ENCODE measurements at regions not wholly inside any gene's neighbourhood (a gene's known extent, or its start where the extent isn't known, plus 50 kb on each side); places are given as distances from the start of the nearest gene placed in this dataset.

- no peaks in the 10 kb centered on the region for H3K27me3 ChIP-seq (replicated peaks; ENCODE audit: insufficient read depth)
- H3K4me1 ChIP-seq (replicated peaks), result no peaks in the 10 kb centered on the region
- no peaks in the 10 kb centered on the region for H3K9me3 ChIP-seq
- DNase-seq (ENCODE audit: low spot score), result no peak
- intact Hi-C loops (cut with DNase I), result no loop called here
- TF ChIP-seq, protein P1, sequence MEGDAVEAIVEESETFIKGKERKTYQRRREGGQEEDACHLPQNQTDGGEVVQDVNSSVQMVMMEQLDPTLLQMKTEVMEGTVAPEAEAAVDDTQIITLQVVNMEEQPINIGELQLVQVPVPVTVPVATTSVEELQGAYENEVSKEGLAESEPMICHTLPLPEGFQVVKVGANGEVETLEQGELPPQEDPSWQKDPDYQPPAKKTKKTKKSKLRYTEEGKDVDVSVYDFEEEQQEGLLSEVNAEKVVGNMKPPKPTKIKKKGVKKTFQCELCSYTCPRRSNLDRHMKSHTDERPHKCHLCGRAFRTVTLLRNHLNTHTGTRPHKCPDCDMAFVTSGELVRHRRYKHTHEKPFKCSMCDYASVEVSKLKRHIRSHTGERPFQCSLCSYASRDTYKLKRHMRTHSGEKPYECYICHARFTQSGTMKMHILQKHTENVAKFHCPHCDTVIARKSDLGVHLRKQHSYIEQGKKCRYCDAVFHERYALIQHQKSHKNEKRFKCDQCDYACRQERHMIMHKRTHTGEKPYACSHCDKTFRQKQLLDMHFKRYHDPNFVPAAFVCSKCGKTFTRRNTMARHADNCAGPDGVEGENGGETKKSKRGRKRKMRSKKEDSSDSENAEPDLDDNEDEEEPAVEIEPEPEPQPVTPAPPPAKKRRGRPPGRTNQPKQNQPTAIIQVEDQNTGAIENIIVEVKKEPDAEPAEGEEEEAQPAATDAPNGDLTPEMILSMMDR (IDR thresholded peaks at IDR 0.05), result no peak
- TF ChIP-seq POLR2AphosphoS5 (IDR thresholded peaks at IDR 0.05) (no peak), POLR2A (IDR thresholded peaks at IDR 0.05) (no peak)
- H3K27ac ChIP-seq, result no peak overlapping the region
- H3K4me3 ChIP-seq, result no peak overlapping the region
- 77% methylated on average over 6 of the region's 6 CpGs for WGBS
- H3K36me3 ChIP-seq, result no peaks in the 10 kb centered on the region
Observed at GRCh38 chr6:134739299-134740026, 210.4 kb downstream of the ALDH8A1 start.

DNA sequence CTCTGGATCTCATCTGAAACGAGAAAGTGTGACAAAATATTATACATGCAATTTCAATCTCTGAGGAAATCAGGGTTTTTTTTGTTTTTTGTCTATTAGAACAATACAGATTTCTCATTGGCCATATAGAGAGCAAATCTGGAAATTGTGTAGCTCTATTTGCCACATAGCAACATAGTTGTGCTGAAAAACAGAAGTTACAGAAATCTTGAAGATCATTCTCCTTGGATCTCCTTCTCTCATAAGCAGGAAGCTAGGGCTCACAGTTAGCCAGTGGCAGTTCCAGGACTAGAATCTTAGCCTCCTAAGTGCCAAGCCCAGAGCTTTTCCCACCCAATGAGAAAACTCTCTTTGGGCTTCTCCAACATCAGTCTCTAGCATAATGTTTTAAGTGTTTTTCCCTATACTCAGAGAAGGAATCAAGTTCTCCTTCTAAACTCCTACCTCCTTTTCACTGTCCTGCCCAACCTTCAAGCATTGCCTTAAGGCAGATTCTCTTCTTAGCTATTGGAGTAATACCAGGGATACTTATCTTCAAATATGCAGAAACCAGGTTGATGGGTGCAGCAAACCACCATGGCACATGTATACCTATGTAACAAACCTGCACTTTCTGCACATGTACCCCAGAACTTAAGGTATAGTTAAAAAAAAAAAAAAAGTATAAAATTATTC, 211.6 kb downstream of the ALDH8A1 start:
- H3K36me3 ChIP-seq, result no peaks in the 10 kb centered on the region
- H3K27me3 ChIP-seq (replicated peaks; ENCODE audit: insufficient read depth), result no peaks in the 10 kb centered on the region
- DNase-seq (ENCODE audit: low spot score), result no peak
- H3K9me3 ChIP-seq, result no peaks in the 10 kb centered on the region
- no peak overlapping the region for H3K27ac ChIP-seq
- intact Hi-C loops (cut with DNase I), result no loop called here
- WGBS, result 76% methylated on average over 1 of the region's 1 CpG
- no peak overlapping the region for H3K4me3 ChIP-seq
- no peaks in the 10 kb centered on the region for H3K4me1 ChIP-seq (replicated peaks)
- TF ChIP-seq POLR2A (IDR thresholded peaks at IDR 0.05), result no peak
- TF ChIP-seq, protein P1 (IDR thresholded peaks at IDR 0.05), result no peak
- TF ChIP-seq POLR2AphosphoS5 (IDR thresholded peaks at IDR 0.05), result no peak

GRCh38 chr6:134735461-134735860, 214.4 kb downstream of the ALDH8A1 start:
- Histone ChIP-seq H3K4me1 (replicated peaks) (no peaks in the 10 kb centered on the region), H3K27me3 (replicated peaks; ENCODE audit: insufficient read depth) (no peaks in the 10 kb centered on the region), H3K9me3 (no peaks in the 10 kb centered on the region), H3K4me3 (no peak overlapping the region), H3K36me3 (no peaks in the 10 kb centered on the region), H3K27ac (no peak overlapping the region)
- intact Hi-C loops (cut with DNase I), result no loop called here
- DNase-seq (ENCODE audit: low spot score), result no peak
- TF ChIP-seq POLR2AphosphoS5 (IDR thresholded peaks at IDR 0.05) (no peak), POLR2A (IDR thresholded peaks at IDR 0.05) (no peak)
- TF ChIP-seq, protein P1 (IDR thresholded peaks at IDR 0.05), result no peak

- Histone ChIP-seq H3K9me3 (no peaks in the 10 kb centered on the region), H3K4me1 (replicated peaks) (no peaks in the 10 kb centered on the region), H3K36me3 (no peaks in the 10 kb centered on the region), H3K27me3 (replicated peaks; ENCODE audit: insufficient read depth) (no peaks in the 10 kb centered on the region), H3K4me3 (no peak overlapping the region), H3K27ac (no peak overlapping the region)
- DNase-seq (ENCODE audit: low spot score), result no peak
- intact Hi-C loops (cut with DNase I), result no loop called here
- TF ChIP-seq, protein P1 (IDR thresholded peaks at IDR 0.05), result no peak
- no peak for TF ChIP-seq POLR2A (IDR thresholded peaks at IDR 0.05)
- TF ChIP-seq POLR2AphosphoS5 (IDR thresholded peaks at IDR 0.05), result no peak
- WGBS, result 87% methylated on average over 6 of the region's 6 CpGs
Observed at GRCh38 chr6:134734312-134734869, 215.5 kb downstream of the ALDH8A1 start.

All from prostate gland (tissue), 2 donors.